ENCODE measurements at regions not wholly inside any gene's neighbourhood (a gene's known extent, or its start where the extent isn't known, plus 50 kb on each side); places are given as distances from the start of the nearest gene placed in this dataset.

DNA sequence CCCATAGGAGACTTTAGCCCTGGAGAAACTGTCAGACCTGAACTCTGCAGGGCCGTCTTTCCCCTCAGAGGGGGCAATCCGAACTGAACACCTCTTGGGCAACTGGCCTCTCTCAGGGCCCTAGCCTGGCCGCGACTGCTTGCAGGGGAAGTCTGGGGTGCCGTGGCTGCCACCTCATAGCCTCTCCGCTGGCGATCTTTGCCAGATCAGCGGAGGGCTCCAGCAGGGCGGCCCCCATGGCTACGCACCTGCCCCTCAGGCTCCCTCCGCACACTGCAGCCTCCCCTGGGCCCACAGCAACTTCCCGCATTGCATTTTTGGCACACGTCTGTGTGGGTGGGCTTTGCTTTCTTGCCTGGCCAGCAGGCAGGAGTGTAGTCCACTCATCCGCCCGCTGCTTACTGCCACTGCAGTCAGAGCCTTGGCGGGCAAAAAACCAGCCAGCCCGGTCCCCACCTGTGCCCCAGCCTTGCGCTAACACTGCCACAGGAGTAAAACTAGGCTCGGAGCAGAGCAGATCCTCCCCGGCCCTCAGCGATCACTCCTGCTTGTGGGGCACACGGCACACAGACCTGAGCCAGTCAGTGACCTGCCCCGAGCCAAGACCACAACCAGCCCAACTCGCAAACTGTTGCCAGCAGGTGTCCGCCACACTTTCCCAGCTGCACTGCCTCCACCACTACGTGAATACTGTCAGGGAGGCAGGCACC, 266.8 kb upstream of the CBLB start:
- TF ChIP-seq, protein P1, sequence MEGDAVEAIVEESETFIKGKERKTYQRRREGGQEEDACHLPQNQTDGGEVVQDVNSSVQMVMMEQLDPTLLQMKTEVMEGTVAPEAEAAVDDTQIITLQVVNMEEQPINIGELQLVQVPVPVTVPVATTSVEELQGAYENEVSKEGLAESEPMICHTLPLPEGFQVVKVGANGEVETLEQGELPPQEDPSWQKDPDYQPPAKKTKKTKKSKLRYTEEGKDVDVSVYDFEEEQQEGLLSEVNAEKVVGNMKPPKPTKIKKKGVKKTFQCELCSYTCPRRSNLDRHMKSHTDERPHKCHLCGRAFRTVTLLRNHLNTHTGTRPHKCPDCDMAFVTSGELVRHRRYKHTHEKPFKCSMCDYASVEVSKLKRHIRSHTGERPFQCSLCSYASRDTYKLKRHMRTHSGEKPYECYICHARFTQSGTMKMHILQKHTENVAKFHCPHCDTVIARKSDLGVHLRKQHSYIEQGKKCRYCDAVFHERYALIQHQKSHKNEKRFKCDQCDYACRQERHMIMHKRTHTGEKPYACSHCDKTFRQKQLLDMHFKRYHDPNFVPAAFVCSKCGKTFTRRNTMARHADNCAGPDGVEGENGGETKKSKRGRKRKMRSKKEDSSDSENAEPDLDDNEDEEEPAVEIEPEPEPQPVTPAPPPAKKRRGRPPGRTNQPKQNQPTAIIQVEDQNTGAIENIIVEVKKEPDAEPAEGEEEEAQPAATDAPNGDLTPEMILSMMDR (IDR thresholded peaks at IDR 0.05): no peak
- TF ChIP-seq POLR2A (IDR thresholded peaks at IDR 0.05): no peak
- TF ChIP-seq EP300 (IDR thresholded peaks at IDR 0.05): no peak
- TF ChIP-seq POLR2AphosphoS5 (IDR thresholded peaks at IDR 0.05): no peak

Data from upper lobe of left lung (tissue), 4 donors.